Neuronal stem cell (in vitro differentiated cells): ENCODE measurements at regions not wholly inside any gene's neighbourhood (a gene's known extent, or its start where the extent isn't known, plus 50 kb on each side); places are given as distances from the start of the nearest gene placed in this dataset.
"Not testable (repeated sequence)": the region's sequence is repeated elsewhere in the genome, so short reads cannot be mapped to it uniquely, and the experiment has no call there.

Source experiments
- DNase-seq: peaks from one replicate; pipeline ENCODE4 v3.0.0-alpha.2; 2013; ENCODE audit warnings: low spot score
- H2AFZ ChIP-seq: one replicate; pipeline ENCODE4 v1.6.1; 2013; ENCODE audit warnings: mild to moderate bottlenecking, low read length, inconsistent platforms
- H2AK5ac ChIP-seq: 2 replicates; pipeline ENCODE4 v1.6.1; 2013; ENCODE audit warnings: low read depth, mild to moderate bottlenecking, inconsistent platforms, low read length, moderate library complexity, mixed read lengths
- H2BK120ac ChIP-seq: 2 replicates; pipeline ENCODE4 v1.6.1; 2013; ENCODE audit warnings: low read depth, mild to moderate bottlenecking, inconsistent platforms, low read length, moderate library complexity, mixed read lengths
- H2BK12ac ChIP-seq: one replicate; pipeline ENCODE4 v1.6.1; 2013; ENCODE audit warnings: low read length, inconsistent platforms
- H2BK15ac ChIP-seq: 2 replicates; pipeline ENCODE4 v1.6.1; 2013; ENCODE audit warnings: mild to moderate bottlenecking, low read length, inconsistent platforms, mixed read lengths
- H2BK5ac ChIP-seq: one replicate; pipeline ENCODE4 v1.6.1; 2013; ENCODE audit warnings: inconsistent platforms, mild to moderate bottlenecking, low read length, moderate library complexity
- H3K14ac ChIP-seq: one replicate; pipeline ENCODE4 v1.6.1; 2013; ENCODE audit warnings: low read length, inconsistent platforms
- H3K18ac ChIP-seq: 2 replicates; pipeline ENCODE4 v1.6.1; 2013; ENCODE audit warnings: low read length, inconsistent platforms
- H3K23ac ChIP-seq: 2 replicates; pipeline ENCODE4 v1.6.1; 2013; ENCODE audit warnings: low read depth, mild to moderate bottlenecking, mixed read lengths, low read length, inconsistent platforms; ENCODE audit not compliant: poor library complexity
- H3K27ac ChIP-seq: replicated peaks from 3 replicates; pipeline ENCODE4 v1.5.1; 2013; ENCODE audit warnings: low read length, inconsistent platforms
- H3K27me3 ChIP-seq, 3 experiments: 2 replicates each; pipeline ENCODE4 v1.6.1; 2013; ENCODE audit warnings: low read length in 3 of 3, mild to moderate bottlenecking in 2 of 3, inconsistent platforms in 1 of 3, low read depth in 1 of 3, mixed read lengths in 1 of 3, moderate library complexity in 1 of 3; ENCODE audit not compliant: control insufficient read depth in 3 of 3, insufficient read depth in 3 of 3
- H3K36me3 ChIP-seq, 2 donors: replicated peaks in 1 of 2; 2 replicates each; pipeline ENCODE4 v1.6.1; 2013; ENCODE audit warnings: low read length in 2 of 2; ENCODE audit not compliant: control insufficient read depth in 2 of 2, insufficient read depth in 2 of 2
- H3K4ac ChIP-seq: 2 replicates; pipeline ENCODE4 v1.6.1; 2013; ENCODE audit warnings: inconsistent platforms, mild to moderate bottlenecking, low read length, moderate library complexity
- H3K4me1 ChIP-seq, 2 donors: 1 replicate in 1 of 2; 2 replicates in 1 of 2; pipeline ENCODE4 v1.6.1; 2013; ENCODE audit warnings: low read length in 2 of 2, low read depth in 1 of 2; ENCODE audit not compliant: control insufficient read depth in 2 of 2, insufficient read depth in 1 of 2
- H3K4me2 ChIP-seq: one replicate; pipeline ENCODE4 v1.6.1; 2013; ENCODE audit warnings: mild to moderate bottlenecking, low read length, inconsistent platforms; ENCODE audit not compliant: insufficient read depth, poor library complexity, severe bottlenecking
- H3K4me3 ChIP-seq, 2 donors: 2 replicates each; pipeline ENCODE4 v1.5.1; 2013; ENCODE audit warnings: low read length in 2 of 2, mild to moderate bottlenecking in 2 of 2, inconsistent platforms in 1 of 2, moderate library complexity in 1 of 2
- H3K79me1 ChIP-seq: one replicate; pipeline ENCODE4 v1.6.1; 2013; ENCODE audit warnings: low read depth, mild to moderate bottlenecking, inconsistent platforms, low read length, moderate library complexity
- H3K9ac ChIP-seq: one replicate; pipeline ENCODE4 v1.6.1; 2013; ENCODE audit warnings: mild to moderate bottlenecking, low read depth, low read length, inconsistent platforms; ENCODE audit not compliant: poor library complexity
- H3K9me3 ChIP-seq, 2 donors: replicated peaks in 1 of 2; 2 replicates each; pipeline versions ENCODE3 to v1.6.1; 2013; ENCODE audit warnings: low read length in 2 of 2, mild to moderate bottlenecking in 2 of 2, inconsistent platforms in 1 of 2, low read depth in 1 of 2, mixed read lengths in 1 of 2, moderate library complexity in 1 of 2; ENCODE audit not compliant: control insufficient read depth in 2 of 2, insufficient read depth in 1 of 2
- H4K8ac ChIP-seq: one replicate; pipeline ENCODE4 v1.6.1; 2013; ENCODE audit warnings: low read depth, mild to moderate bottlenecking, inconsistent platforms, low read length, moderate library complexity
- H4K91ac ChIP-seq: one replicate; pipeline ENCODE4 v1.6.1; 2013; ENCODE audit warnings: low read length, low read depth, mild to moderate bottlenecking, inconsistent platforms; ENCODE audit not compliant: poor library complexity
- WGBS, 2 donors: extraction: QIAGEN DNeasy Blood & Tissue Kit; methylation state at CpG; one replicate each; pipeline ENCODE4 v1.1.7; 2013; ENCODE audit warnings: missing lambda C conversion rate in 2 of 2, mixed read lengths in 1 of 2; ENCODE audit not compliant: insufficient read length in 2 of 2, insufficient replicate concordance in 1 of 2; ENCODE audit errors: extremely low coverage in 2 of 2; 5-methylcytosine and 5-hydroxymethylcytosine counted together

- no peak overlapping the region for H2BK15ac ChIP-seq
- no peak overlapping the region for H2BK120ac ChIP-seq
- no peak overlapping the region for H4K91ac ChIP-seq
- no peak overlapping the region for H3K27ac ChIP-seq
- H2BK12ac ChIP-seq = no peak overlapping the region
- no peaks in the 10 kb centered on the region for H3K79me1 ChIP-seq
- no peak overlapping the region for H3K4me3 ChIP-seq
- H3K36me3 ChIP-seq = no peaks in the 10 kb centered on the region
- H2BK5ac ChIP-seq = no peak overlapping the region
- no peak overlapping the region for H3K4ac ChIP-seq
- no peak overlapping the region for H3K18ac ChIP-seq
- H3K27me3 ChIP-seq = no peaks in the 10 kb centered on the region
- H2AK5ac ChIP-seq = no peak overlapping the region
- no peaks in the 10 kb centered on the region for H3K9me3 ChIP-seq
- no peak overlapping the region for H3K23ac ChIP-seq
- H2AFZ ChIP-seq = no peak overlapping the region
- H3K4me2 ChIP-seq = no peak overlapping the region
- no peak overlapping the region for H3K9ac ChIP-seq
- no peak for DNase-seq
- H3K14ac ChIP-seq = no peak overlapping the region
- H3K4me1 ChIP-seq = no peaks in the 10 kb centered on the region
- H4K8ac ChIP-seq = no peak overlapping the region
These were observed 328.5 kb upstream of the GALNTL6 start for GRCh38 chr4:171484681-171485080.

GRCh38 chr4:171478181-171478580 lies 335.0 kb upstream of the GALNTL6 start:
- Histone ChIP-seq H3K36me3 (no peaks in the 10 kb centered on the region), H3K23ac (no peak overlapping the region), H4K91ac (no peak overlapping the region), H2AFZ (no peak overlapping the region), H2BK15ac (no peak overlapping the region), H4K8ac (no peak overlapping the region), H3K4me1 (no peaks in the 10 kb centered on the region), H3K27ac (no peak overlapping the region), H3K4ac (no peak overlapping the region), H3K4me3 (no peak overlapping the region), H2BK5ac (no peak overlapping the region), H3K9me3 (no peaks in the 10 kb centered on the region), H2BK120ac (no peak overlapping the region), H3K18ac (no peak overlapping the region), H2BK12ac (no peak overlapping the region), H3K4me2 (no peak overlapping the region), H2AK5ac (no peak overlapping the region), H3K27me3 (no peaks in the 10 kb centered on the region), H3K9ac (no peak overlapping the region), H3K79me1 (no peaks in the 10 kb centered on the region), H3K14ac (no peak overlapping the region)
- WGBS, 2 donors = no CpG with 5 or more reads among the region's 1 CpG
- DNase-seq = no peak

GRCh38 chr4:171475111-171475510 lies 338.1 kb upstream of the GALNTL6 start:
- not testable (repeated sequence) for H3K14ac ChIP-seq, H3K4me2 ChIP-seq, H2AK5ac ChIP-seq, H3K18ac ChIP-seq, H3K36me3 ChIP-seq, H2BK5ac ChIP-seq, H2BK12ac ChIP-seq, H2BK120ac ChIP-seq, H2AFZ ChIP-seq, H3K79me1 ChIP-seq, H2BK15ac ChIP-seq, H3K27ac ChIP-seq, H3K9me3 ChIP-seq, H3K27me3 ChIP-seq, H4K91ac ChIP-seq, H4K8ac ChIP-seq, H3K4me1 ChIP-seq, H3K4me3 ChIP-seq, H3K4ac ChIP-seq, H3K9ac ChIP-seq, DNase-seq, H3K23ac ChIP-seq
- WGBS, 2 donors = no CpG with 5 or more reads among the region's 3 CpGs

- no CpG with 5 or more reads among the region's 2 CpGs for WGBS, 2 donors
- Histone ChIP-seq H4K8ac (no peak overlapping the region), H3K27ac (no peak overlapping the region), H3K4me2 (no peak overlapping the region), H4K91ac (no peak overlapping the region), H2AK5ac (no peak overlapping the region), H2BK15ac (no peak overlapping the region), H2AFZ (no peak overlapping the region), H3K9ac (no peak overlapping the region), H3K4me3 (no peak overlapping the region), H3K79me1 (no peaks in the 10 kb centered on the region), H3K9me3 (no peaks in the 10 kb centered on the region), H3K18ac (no peak overlapping the region), H3K4me1 (no peaks in the 10 kb centered on the region), H3K23ac (no peak overlapping the region), H3K14ac (no peak overlapping the region), H2BK12ac (no peak overlapping the region), H2BK120ac (no peak overlapping the region), H2BK5ac (no peak overlapping the region), H3K4ac (no peak overlapping the region), H3K36me3 (no peaks in the 10 kb centered on the region), H3K27me3 (no peaks in the 10 kb centered on the region)
- no peak for DNase-seq
These were observed 340.0 kb upstream of the GALNTL6 start for GRCh38 chr4:171473155-171473554.
